GM04504 (cell line): ENCODE measurements at regions not wholly inside any gene's neighbourhood (a gene's known extent, or its start where the extent isn't known, plus 50 kb on each side); places are given as distances from the start of the nearest gene placed in this dataset.
"Not testable (repeated sequence)": the region's sequence is repeated elsewhere in the genome, so short reads cannot be mapped to it uniquely, and the experiment has no call there.

Experiments used
- DNase-seq: peaks from one replicate; pipeline ENCODE4 v3.0.0-alpha.2; 2012; ENCODE audit warnings: low read depth

DNA sequence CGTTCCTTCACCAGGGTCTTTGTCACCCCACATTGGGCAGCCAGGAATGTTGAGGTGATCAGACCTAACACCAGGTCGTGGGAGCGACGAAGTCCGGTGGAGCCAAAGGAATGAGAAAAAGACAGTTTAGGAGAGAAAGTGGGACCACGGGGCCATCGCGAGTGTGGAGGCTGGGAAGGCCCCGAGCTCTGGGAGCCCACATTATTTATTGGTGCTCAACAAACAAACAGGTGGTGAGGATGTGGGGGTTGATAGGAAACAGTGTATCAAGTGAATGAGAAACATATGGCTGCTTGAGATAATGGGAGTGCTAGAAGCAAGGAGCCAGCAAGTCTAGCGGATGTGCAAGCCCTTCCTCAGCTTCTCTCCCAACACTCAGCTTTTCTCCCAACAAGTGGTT, 287.1 kb upstream of the SGK1 start:
- DNase-seq, result no peak

DNA sequence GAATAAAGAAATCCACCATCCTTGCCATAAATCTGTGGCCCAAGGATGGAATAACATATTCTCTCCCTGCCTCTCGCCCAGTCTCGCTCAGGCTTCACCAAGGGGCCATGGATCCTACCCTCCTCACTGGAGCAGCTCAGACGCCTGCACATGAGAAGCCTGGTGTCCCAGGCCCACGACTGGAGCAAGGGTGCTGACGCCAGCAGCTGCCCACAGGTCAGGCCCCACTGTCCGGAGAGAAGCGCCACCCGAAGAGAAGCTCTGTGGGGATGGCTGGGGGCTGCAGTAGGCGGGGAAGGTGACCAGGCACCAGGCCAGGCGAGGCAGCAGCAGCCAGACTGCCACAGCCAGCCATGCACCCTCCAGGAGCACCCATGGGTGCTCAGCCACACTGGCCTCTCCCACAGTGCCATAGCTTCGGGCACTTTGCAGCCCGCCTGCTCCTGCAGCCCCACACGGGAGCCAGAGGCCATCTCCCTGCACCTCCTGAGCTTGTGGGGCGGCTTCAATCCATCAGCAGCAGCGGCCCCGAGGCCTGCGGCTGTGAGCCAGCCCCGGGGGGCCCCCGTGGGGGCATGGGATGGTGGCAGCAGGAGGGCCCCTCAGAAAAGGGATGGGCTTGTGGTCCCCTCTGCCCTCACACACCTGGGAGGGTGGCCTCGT, 286.2 kb upstream of the SGK1 start:
- DNase-seq, result no peak

DNA sequence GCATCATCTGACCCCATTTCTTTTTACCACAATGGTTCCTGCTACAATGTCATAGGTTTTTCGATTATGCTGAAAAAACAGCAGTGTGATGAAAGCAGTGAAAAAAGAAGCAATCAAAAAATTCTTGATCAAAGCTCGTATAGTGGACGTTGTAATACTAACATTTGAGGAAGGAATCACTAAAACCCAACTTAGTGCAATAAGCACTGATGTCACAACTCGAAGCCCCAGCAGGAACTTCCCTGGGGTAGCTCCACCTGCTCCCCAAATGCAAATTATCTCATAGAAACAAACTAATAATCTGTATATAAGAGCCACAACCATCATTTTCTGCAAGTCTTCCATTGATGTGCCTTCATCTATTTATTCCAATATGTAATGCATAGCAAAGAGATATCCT, 285.6 kb upstream of the SGK1 start:
- no peak for DNase-seq

DNA sequence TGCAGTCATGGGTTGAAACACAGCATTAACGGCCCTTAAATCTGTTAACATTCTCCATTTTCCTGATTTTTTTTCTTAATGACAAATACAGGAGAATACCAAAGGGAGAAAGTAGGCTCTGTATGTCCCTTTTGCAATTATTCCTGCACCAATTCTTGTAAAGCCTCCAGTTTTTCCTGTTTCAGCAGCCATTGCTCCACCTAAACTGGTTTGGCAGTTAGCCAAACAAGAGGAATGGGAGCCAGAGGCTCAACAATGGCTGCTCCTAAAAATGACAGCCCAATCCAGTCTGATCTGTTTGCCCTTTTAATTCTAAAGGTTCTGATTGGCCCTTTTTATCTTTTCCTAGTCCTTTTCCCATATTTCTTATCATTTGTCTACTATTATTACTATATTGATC, 284.2 kb upstream of the SGK1 start:
- DNase-seq, result no peak

DNA sequence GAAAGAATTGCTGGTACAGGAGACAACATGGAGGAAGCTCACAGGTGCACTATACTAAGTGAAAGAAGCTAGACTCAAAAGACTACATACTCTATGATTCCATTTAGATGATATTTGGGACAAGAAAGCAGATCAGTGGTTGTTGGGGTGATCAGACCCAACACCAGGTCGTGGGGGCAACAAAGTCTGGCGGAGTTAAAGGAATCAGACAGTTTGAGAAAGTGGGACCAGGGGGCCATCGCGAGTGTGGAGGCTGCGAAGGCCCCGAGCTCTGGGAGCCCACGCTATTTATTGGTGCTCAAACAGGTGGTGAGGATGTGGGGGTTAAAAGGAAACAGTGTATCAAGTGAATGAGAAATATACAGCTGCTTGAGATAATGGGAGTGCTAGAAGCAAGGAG, 282.8 kb upstream of the SGK1 start:
- no peak for DNase-seq

DNA sequence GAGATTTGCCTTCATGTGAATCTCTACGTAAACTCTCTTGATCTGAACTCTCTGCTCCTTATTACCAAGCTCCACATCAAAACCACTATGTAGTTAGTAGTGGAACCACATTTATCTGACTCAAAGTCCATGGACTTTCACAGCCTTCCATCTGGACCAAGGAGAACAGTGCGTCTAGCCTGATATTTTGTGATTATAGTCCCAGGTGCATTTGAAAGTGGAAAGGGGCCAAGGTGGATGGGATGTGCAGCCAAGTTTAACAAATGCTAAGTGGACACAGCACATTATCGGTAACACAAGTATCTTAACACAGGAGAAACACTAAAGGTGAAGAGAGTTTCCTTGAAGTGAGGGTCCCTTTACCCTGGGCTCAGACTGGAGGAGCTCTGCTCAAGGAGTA, 281.2 kb upstream of the SGK1 start:
- no peak for DNase-seq

DNA sequence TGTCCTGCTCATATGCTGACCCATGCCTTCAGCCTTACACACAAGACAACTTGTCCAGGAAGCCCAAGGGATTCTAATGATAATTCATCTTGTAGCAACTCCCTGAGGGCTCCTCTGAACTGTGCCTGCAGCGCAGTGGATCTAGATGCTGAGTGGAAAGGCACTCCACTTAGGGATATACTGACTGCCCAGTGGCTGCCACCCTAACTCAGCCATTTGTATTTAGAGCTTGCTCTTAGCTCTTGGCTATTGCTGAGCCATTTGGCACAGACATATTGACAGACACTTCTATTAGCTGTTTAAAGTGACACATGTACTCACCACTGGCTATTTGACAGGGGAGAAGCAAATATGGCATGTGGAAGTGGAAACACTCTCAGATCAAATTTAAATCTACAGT, 278.3 kb upstream of the SGK1 start:
- DNase-seq, result no peak

DNA sequence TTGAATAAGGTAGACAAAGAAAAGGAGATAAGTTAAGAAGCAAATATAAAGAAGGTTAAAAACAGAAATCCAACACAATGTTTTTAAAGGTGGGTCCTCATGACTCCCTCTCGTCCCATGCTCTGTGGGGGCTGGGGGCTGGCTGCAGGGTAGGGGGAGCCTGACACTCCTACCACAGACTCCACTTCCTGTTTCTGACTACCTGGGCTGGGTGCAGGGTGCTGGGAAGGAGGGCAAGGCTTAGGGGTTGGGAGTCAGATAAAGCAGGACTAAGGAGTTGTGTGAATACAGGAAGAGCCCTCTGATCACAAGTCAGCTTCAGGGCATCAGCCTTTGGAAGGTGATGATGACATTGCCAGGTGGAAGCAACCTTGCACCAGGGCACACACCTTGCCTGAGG, 277.0 kb upstream of the SGK1 start:
- DNase-seq, result no peak

DNA sequence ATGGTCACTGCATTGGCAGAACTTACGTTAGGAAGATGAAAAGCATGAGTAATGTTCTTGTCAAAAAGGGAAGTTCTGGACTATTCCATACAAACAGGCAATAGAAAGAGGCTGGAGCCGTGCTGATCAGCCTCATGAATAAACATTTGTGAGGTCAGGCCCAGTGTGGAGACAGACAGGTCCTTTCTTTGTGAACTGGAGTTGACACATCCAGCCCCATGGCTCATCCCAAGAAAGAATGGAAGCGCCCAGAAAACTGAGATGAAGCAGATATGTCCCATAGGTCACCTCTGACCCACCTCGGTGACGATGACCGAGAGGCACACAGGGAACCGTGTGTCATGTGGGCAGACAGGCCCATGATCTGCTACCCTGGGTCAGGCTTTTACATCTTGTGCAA, 276.0 kb upstream of the SGK1 start:
- DNase-seq, result no peak

DNA sequence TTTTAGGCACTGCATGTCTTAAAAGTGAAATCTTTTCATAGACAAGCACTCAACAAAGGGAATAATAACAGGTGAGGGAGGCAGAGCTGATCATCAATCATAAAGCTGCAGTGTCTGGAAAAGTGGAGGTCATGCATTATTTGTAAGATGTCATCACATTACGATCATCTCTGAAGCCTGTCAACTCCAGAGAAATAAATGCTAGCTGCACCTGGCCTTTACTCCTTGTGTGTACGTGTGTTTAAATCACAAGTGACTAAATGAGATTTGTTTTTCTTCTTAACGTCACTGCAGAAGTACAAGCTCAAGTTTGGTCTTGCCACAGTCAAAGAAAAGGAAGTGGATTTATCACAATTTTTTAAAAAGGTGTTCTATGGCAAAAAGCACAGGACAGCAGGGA, 275.5 kb upstream of the SGK1 start:
- DNase-seq, result no peak

DNA sequence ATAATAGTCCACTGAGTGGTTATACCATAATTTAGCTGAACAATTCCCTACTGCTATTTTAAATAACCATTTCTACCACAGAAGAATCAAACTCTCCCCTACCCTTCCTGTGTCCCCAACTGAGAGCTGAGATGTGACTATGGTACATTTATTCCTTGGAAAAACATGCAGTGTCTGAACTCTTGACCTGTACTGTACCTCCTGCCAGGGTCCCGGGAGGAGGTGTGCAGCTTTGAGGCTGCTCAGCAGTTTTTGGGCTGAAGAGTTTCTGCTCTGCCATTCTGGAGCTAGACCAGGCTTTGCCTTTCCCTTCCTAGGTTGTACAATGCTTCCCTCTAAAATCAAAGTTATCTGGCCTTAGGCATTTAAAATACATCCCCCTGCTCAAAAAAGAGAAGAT, 275.1 kb upstream of the SGK1 start:
- DNase-seq, result no peak

DNA sequence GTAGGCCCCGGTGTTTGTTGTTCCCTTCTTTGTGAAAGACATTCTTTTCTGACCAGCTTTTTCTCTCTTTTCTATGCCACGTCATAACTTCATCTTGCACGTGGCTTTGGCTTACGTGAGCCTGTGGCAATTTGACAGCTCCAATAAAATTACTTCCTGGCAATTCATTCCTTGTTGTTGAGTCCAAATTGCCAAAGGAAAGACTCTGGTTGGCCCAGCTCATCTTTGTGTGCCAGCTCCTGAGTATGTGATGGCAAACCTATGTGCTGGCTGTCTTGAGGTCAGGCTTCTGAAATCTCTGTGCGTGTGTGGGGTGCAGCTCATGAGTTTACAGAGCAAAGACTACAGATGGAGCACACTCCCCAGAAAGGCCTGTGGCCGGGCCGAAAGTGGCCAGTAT, 272.5 kb upstream of the SGK1 start:
- peak; percentile 55 for DNase-seq

DNA sequence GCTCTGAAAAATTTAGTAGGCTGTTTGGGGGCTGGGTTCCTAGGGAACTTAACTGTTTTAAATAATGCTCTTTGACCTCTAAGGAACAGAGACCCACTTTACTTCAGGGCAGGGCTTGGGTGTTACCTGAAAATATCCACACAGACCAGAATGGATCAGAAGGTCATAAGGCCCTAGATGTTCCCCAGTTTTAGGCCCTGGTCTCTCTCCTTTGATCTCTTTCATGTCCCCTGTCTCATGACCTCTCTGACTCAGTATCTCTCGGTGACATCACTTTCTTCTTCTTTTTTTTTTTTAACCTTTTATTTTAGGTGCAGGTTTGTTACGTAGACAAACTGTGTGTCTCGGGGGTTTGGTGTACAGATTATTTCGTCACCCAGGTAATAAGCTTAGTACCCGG, 272.1 kb upstream of the SGK1 start:
- no peak for DNase-seq

DNA sequence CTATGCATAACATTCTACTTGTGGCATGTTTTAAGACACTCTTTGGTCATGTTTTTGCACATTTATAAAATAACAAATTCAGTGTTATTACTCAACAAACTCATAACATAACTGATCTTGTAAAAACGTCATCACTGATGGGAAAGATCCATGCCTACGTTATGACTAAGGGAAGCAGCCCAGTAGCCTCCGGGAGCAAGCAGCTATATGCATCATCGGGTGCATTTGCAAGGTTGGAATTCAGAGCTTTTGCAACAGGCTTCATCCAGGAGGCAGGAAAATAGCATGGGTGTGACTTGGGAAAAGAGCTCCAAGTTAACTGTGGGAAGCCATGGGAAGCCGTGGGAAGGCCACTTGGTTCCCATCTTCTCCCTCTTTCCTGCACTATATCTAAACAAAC, 271.6 kb upstream of the SGK1 start:
- DNase-seq, result peak; percentile 98

DNA sequence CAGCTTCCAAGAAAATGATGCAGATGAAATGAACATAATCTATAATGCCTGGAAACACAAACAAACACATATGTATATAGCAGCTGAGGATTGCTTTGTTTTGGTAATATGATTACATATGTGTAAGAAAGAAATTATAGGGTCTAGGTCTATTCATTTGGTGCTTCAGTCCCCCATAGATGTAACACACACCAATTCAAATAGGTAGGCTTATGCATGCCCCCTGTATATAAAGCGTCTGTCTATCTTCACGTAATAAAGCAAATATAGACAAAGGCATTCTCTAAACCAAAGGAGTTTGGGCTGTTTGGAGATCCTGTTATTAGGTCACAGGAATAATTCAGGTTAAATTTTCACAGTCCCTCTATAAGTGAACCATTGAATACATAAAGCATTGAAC, 270.4 kb upstream of the SGK1 start:
- DNase-seq, result no peak

DNA sequence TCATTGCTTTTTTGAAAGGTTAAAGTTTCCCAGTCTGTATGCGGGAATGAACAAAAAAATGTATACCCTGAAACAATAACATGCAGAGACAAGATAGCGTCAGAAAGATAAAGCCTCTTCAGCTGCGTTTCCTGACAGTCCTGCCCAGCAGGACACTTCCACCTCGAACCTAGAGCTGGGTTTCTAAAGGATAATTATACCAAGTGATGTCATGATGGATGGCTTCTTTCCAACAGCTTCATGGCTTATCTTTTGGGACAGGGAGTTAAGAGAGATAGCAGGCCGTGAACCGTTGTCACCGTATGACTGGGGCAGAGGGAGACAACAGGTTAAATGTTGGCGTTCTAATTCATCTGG, 267.6 kb upstream of the SGK1 start:
- DNase-seq, result no peak

DNA sequence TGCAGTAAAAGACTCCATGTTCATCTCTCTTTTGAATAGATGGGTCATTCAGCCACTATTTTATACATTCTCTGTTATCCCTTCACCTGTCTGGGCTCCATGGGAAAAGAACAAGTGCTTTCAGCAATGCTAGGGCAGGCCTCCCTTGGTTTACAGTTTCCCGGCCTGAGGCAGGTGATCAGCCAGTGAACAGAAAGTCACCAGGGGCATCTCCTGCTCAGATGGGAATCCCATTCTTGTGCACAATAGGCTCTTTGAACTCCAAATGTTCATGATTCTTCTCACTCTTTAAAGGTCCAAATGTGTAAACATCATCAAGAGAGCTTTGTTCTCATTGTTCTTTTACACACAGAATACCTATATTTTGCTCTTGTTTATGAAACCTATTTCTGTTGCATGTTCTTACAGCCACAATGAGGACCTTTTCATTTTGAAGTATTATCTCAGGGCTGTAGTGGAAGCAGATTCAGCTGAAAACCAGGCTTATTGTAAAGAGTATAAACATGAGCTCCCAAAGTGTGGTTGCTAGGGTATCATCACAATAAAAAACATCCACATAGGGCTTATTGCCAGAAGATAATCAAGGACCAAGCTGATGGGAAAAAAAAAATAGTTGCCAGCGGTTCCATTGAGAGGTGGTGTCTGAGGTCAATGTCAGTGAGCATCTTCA, 267.1 kb upstream of the SGK1 start:
- DNase-seq, result no peak

DNA sequence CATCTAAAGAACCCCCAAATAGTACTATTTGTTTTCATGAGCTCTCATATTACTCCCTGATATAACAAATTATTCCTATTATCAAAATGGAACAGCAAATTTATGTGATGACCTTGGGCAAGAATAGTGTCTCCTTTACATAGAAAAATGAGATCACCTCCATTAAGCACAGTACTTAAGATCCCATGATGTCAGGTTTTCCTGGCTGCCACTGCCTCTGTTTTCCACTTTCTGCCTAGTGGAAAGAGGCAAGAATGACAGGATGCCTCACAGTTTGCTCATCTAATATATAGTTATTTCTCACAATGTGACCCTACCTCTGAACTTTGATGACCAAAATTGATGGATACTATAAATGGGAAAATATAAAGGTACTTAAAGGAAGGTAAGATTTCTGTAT, 260.1 kb upstream of the SGK1 start:
- DNase-seq, result no peak

DNA sequence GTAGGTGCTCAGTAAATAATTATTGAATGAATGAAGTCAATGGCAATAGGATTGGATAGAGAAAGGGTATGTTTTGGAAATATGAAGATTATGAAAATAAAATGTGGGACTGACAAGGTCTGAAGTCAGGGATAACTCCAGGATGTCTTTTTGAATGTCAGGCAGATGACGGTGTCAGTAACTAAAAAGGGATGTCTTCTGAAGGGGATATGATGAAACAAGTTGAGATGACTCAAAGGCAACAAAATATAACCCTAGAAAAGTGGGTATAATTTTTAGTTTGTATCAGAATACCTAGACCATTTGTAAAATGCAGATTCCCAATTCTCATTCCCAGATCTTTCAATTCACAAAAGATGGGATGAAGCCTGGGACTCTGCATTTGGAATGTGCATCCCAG, 257.3 kb upstream of the SGK1 start:
- DNase-seq, result no peak

DNA sequence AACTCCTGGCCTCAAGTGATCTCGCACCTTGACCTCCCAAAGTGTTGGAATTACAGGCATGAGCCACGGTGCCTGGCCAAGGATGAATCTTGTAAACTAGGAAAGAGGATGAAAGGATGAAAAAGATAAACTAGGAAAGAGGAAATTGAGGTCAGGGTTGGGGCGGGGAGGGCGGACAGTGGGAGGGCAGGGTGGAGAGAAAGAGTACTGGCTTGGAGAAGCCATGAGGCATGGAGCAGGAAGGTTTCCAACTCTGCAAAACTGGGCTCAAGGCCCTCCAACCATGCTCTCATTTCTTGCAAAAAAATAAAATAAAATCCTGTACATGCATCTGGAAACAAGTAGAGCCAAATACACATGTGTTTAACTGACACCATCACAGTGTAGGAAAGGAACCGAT, 256.6 kb upstream of the SGK1 start:
- no peak for DNase-seq

DNA sequence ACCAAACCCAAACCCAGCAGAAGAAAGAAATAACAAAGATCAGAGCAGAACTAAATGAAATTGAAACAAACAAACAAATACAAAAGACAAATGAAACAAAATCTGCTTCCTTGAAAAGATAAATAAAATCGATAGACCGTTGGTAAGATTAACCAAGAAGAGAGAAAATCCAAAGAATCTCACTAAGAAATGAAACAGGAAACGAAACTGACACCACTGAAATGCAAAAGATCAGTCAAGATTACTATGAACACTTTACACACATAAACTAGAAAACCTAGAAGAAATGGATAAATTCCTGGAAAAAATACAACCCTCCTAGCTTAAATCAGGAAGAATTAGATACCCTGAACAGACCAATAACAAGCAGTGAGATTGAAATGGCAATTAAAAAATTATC, 252.1 kb upstream of the SGK1 start:
- not testable (repeated sequence) for DNase-seq

DNA sequence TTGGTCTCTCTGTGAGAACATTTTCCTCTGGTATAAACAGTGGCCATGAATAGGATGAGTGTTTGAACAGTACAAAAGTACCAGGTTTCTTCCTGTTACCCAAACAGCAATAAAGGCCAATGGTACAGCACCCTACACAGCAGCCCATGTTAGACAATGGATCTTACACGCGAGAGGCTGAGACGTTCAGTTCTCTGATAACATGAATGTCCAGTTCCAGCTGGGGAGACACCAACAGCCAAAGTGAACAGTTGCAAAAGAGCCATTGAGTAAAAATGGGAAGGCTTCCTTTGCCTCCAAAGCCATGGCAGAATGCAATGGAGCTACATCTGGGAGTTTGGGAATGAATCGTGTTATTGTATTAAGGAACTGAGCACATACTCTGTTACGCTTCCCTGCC, 246.8 kb upstream of the SGK1 start:
- no peak for DNase-seq

DNA sequence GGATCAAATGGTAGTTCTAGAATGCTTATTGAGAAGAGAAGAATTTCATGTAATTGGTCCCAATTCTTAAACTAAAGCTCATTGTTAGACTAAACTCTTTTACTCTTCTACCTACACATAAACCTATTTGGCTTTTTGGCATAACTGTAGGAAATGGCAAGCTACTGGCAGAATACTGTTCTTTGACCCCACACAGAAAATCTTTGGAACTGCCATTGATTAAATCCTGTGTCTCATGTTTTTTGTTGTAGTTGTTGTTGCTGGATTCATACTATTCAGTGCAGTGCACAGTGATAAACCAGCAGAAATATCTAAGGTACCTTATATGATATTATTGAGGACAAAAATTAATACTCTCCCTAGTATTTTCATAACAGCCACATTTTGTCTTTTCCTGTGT, 242.1 kb upstream of the SGK1 start:
- DNase-seq, result no peak

DNA sequence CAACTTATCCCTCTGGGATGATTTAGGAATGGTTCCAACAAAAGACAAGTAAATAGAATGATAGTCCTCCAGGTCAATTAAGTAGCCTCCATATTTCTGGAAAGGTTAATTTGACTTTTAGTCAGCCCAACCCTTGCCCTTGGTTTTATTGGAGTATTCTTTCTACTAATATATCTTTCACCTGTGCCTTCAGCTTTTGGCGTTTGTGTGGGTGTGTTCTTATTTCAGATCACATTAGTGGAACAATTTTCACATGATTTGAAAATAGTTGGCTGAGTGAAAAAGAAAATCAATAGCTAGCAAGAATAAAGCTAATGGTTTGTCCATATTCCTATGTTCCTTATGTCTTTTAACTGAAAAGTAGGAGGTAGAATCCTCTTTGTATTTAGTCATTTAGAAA, 239.6 kb upstream of the SGK1 start:
- no peak for DNase-seq

DNA sequence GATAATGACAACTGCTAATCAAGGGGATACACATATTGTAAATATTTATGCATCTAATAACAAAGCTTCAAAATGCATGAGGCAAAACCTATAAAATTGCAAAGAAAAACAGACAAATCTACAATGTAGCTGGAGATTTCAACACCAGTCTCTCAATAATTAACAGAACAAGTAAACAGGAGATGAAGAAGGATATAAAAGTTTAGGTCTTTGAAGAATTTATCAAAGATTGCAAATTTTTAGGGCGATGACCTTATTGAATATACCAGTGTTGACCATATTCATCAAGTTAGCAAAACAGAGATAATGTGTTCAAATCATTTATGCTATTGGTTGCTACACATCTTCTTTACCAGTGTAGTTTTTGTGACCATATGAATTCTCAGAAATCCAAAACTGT, 237.8 kb upstream of the SGK1 start:
- DNase-seq, result no peak
